ENCODE measurements at regions not wholly inside any gene's neighbourhood (a gene's known extent, or its start where the extent isn't known, plus 50 kb on each side); places are given as distances from the start of the nearest gene placed in this dataset.

DNA sequence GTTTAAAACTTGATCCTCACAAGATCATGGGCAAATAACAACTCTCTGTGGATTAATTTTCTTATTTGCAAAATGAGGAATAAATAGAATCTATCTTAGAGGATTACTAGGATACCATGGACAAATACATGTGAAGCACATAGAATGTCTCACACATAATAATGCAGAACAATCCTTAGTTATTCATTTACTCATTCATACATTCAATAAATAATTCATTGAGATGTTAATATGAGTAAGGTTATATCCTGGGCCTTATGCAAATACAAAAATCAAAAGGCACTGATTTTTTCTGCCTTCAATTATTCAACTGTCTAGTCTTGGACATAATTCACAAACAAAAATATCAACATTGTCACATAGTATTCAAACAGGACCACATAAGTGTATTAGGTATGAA lies 654.1 kb downstream of the MECOM start:
- no peak overlapping the region for H3K27ac ChIP-seq (ENCODE audit: low read length)
- H3K27me3 ChIP-seq (ENCODE audit: insufficient read depth, low read depth, low read length), result no peaks in the 10 kb centered on the region
- H3K79me2 ChIP-seq (replicated peaks; ENCODE audit: insufficient read depth, low read length), result no peaks in the 10 kb centered on the region
- H3F3A ChIP-seq (ENCODE audit: insufficient read depth, low read length, poor library complexity, severe bottlenecking), result no peaks in the 10 kb centered on the region
- H3K4me3 ChIP-seq (ENCODE audit: low read length), result no peak overlapping the region
- no peaks in the 10 kb centered on the region for H3K9me2 ChIP-seq (ENCODE audit: insufficient read depth, low read length)
- no peak overlapping the region for H2AFZ ChIP-seq (ENCODE audit: low read depth, low read length)
- H3K9ac ChIP-seq (ENCODE audit: low read length), result no peak overlapping the region
- TF ChIP-seq, protein P1, sequence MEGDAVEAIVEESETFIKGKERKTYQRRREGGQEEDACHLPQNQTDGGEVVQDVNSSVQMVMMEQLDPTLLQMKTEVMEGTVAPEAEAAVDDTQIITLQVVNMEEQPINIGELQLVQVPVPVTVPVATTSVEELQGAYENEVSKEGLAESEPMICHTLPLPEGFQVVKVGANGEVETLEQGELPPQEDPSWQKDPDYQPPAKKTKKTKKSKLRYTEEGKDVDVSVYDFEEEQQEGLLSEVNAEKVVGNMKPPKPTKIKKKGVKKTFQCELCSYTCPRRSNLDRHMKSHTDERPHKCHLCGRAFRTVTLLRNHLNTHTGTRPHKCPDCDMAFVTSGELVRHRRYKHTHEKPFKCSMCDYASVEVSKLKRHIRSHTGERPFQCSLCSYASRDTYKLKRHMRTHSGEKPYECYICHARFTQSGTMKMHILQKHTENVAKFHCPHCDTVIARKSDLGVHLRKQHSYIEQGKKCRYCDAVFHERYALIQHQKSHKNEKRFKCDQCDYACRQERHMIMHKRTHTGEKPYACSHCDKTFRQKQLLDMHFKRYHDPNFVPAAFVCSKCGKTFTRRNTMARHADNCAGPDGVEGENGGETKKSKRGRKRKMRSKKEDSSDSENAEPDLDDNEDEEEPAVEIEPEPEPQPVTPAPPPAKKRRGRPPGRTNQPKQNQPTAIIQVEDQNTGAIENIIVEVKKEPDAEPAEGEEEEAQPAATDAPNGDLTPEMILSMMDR (IDR thresholded peaks at IDR 0.05; ENCODE audit: poor library complexity, severe bottlenecking), result no peak
- TF ChIP-seq EP300 (conservative IDR thresholded peaks at IDR 0.05; ENCODE audit: poor library complexity, severe bottlenecking) (no peak), TAF1 (IDR thresholded peaks at IDR 0.05; ENCODE audit: low read depth) (no peak), POLR2AphosphoS5 (IDR thresholded peaks at IDR 0.05) (no peak), MXI1 (conservative IDR thresholded peaks at IDR 0.05; ENCODE audit: poor library complexity, severe bottlenecking) (no peak), REST (IDR thresholded peaks at IDR 0.05; ENCODE audit: borderline replicate concordance) (no peak)
- no peaks in the 10 kb centered on the region for H3K36me3 ChIP-seq (ENCODE audit: insufficient read depth, low read length)
- no peaks in the 10 kb centered on the region for H3K9me3 ChIP-seq (ENCODE audit: low read length)
- H3K4me2 ChIP-seq (ENCODE audit: low read length), result no peak overlapping the region
- H4K20me1 ChIP-seq (ENCODE audit: insufficient read depth), result no peaks in the 10 kb centered on the region

GRCh38 chr3:169008776-169009358 lies 654.6 kb downstream of the MECOM start:
- Histone ChIP-seq H3K36me3 (ENCODE audit: insufficient read depth, low read length) (no peaks in the 10 kb centered on the region), H4K20me1 (ENCODE audit: insufficient read depth) (no peaks in the 10 kb centered on the region), H3K9me2 (ENCODE audit: insufficient read depth, low read length) (no peaks in the 10 kb centered on the region), H3F3A (ENCODE audit: insufficient read depth, low read length, poor library complexity, severe bottlenecking) (no peaks in the 10 kb centered on the region), H2AFZ (ENCODE audit: low read depth, low read length) (no peak overlapping the region), H3K9me3 (ENCODE audit: low read length) (no peaks in the 10 kb centered on the region), H3K79me2 (replicated peaks; ENCODE audit: insufficient read depth, low read length) (no peaks in the 10 kb centered on the region), H3K27ac (ENCODE audit: low read length) (no peak overlapping the region), H3K27me3 (ENCODE audit: insufficient read depth, low read depth, low read length) (no peaks in the 10 kb centered on the region), H3K9ac (ENCODE audit: low read length) (no peak overlapping the region), H3K4me2 (ENCODE audit: low read length) (no peak overlapping the region), H3K4me3 (ENCODE audit: low read length) (no peak overlapping the region)
- no peak for TF ChIP-seq POLR2AphosphoS5 (IDR thresholded peaks at IDR 0.05)
- TF ChIP-seq SMC3 (conservative IDR thresholded peaks at IDR 0.05; ENCODE audit: poor library complexity), result no peak
- TF ChIP-seq MXI1 (conservative IDR thresholded peaks at IDR 0.05; ENCODE audit: poor library complexity, severe bottlenecking), result no peak
- TF ChIP-seq RAD21 (conservative IDR thresholded peaks at IDR 0.05), result no peak
- TF ChIP-seq, protein P1 (IDR thresholded peaks at IDR 0.05; ENCODE audit: poor library complexity, severe bottlenecking), result no peak
- TF ChIP-seq REST (IDR thresholded peaks at IDR 0.05; ENCODE audit: borderline replicate concordance), result no peak
- TF ChIP-seq TAF1 (IDR thresholded peaks at IDR 0.05; ENCODE audit: low read depth), result no peak
- no peak for TF ChIP-seq EZH2 (IDR thresholded peaks at IDR 0.05; ENCODE audit: borderline replicate concordance, insufficient read depth, low read length, poor library complexity, severe bottlenecking)
- no peak for TF ChIP-seq EP300 (conservative IDR thresholded peaks at IDR 0.05; ENCODE audit: poor library complexity, severe bottlenecking)
